DMS53 treated with DMSO at 0.1 percent for 48 hours (cell line): ENCODE measurements at regions not wholly inside any gene's neighbourhood (a gene's known extent, or its start where the extent isn't known, plus 50 kb on each side); places are given as distances from the start of the nearest gene placed in this dataset.

Experiments used
- DNase-seq: peaks from one replicate; lab custom pipeline; 2025; ENCODE audit not compliant: unreplicated experiment; lab: John Stamatoyannopoulos, UW

GRCh38 chr4:32994981-32995881 lies 2275.1 kb downstream of the PCDH7 start:
- DNase-seq: no peak

- DNase-seq: no peak
Observed at GRCh38 chr4:33013282-33013681, 2293.1 kb downstream of the PCDH7 start.

GRCh38 chr4:33025236-33025635 lies 2305.1 kb downstream of the PCDH7 start:
- no peak for DNase-seq

GRCh38 chr4:33029976-33030375 lies 2309.8 kb downstream of the PCDH7 start:
- no peak for DNase-seq

- no peak for DNase-seq
Observed at GRCh38 chr4:33031328-33031727, 2311.2 kb downstream of the PCDH7 start.

- no peak for DNase-seq
Observed at GRCh38 chr4:33037464-33037863, 2317.3 kb downstream of the PCDH7 start.

GRCh38 chr4:33045334-33045733 lies 2325.2 kb downstream of the PCDH7 start:
- DNase-seq: no peak

- DNase-seq: no peak
Observed at GRCh38 chr4:33052241-33052640, 2332.1 kb downstream of the PCDH7 start.

GRCh38 chr4:33054161-33054560 lies 2334.0 kb downstream of the PCDH7 start:
- DNase-seq: no peak

GRCh38 chr4:33054656-33055196 lies 2334.6 kb downstream of the PCDH7 start:
- no peak for DNase-seq

- DNase-seq: no peak
Observed at GRCh38 chr4:33057736-33058135, 2337.6 kb downstream of the PCDH7 start.

- DNase-seq: no peak
Observed at GRCh38 chr4:33058998-33059397, 2338.8 kb downstream of the PCDH7 start.

- peak; percentile 73 for DNase-seq
Observed at GRCh38 chr4:33060674-33061542, 2340.7 kb downstream of the PCDH7 start.

GRCh38 chr4:33061727-33062126 lies 2341.6 kb downstream of the PCDH7 start:
- DNase-seq: no peak

GRCh38 chr4:33062155-33062806 lies 2342.1 kb downstream of the PCDH7 start:
- no peak for DNase-seq

GRCh38 chr4:33063241-33063640 lies 2343.1 kb downstream of the PCDH7 start:
- no peak for DNase-seq

GRCh38 chr4:33064238-33064637 lies 2344.1 kb downstream of the PCDH7 start:
- no peak for DNase-seq

GRCh38 chr4:33065749-33066148 lies 2345.6 kb downstream of the PCDH7 start:
- DNase-seq: no peak

GRCh38 chr4:33067221-33067620 lies 2347.1 kb downstream of the PCDH7 start:
- no peak for DNase-seq

- DNase-seq: no peak
Observed at GRCh38 chr4:33068539-33068938, 2348.4 kb downstream of the PCDH7 start.

GRCh38 chr4:33071535-33071934 lies 2351.4 kb downstream of the PCDH7 start:
- DNase-seq: no peak
